ENCODE measurements at regions not wholly inside any gene's neighbourhood (a gene's known extent, or its start where the extent isn't known, plus 50 kb on each side); places are given as distances from the start of the nearest gene placed in this dataset.

GRCh38 chr1:60841116-60842046 is 241.0 kb upstream of the NFIA start:
- TF ChIP-seq, protein P1, sequence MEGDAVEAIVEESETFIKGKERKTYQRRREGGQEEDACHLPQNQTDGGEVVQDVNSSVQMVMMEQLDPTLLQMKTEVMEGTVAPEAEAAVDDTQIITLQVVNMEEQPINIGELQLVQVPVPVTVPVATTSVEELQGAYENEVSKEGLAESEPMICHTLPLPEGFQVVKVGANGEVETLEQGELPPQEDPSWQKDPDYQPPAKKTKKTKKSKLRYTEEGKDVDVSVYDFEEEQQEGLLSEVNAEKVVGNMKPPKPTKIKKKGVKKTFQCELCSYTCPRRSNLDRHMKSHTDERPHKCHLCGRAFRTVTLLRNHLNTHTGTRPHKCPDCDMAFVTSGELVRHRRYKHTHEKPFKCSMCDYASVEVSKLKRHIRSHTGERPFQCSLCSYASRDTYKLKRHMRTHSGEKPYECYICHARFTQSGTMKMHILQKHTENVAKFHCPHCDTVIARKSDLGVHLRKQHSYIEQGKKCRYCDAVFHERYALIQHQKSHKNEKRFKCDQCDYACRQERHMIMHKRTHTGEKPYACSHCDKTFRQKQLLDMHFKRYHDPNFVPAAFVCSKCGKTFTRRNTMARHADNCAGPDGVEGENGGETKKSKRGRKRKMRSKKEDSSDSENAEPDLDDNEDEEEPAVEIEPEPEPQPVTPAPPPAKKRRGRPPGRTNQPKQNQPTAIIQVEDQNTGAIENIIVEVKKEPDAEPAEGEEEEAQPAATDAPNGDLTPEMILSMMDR (IDR thresholded peaks at IDR 0.05; ENCODE audit: insufficient read depth, low read length): no peak
- TF ChIP-seq POLR2AphosphoS5 (IDR thresholded peaks at IDR 0.05; ENCODE audit: low read depth) (no peak), GABPA (IDR thresholded peaks at IDR 0.05; ENCODE audit: low read depth) (no peak), REST (IDR thresholded peaks at IDR 0.05; ENCODE audit: insufficient replicate concordance, low read depth) (no peak)

Data from HL-60 (cell line).